Activated T-helper 17 cell treated with anti-CD3 and anti-CD28 coated beads, Interleukin-2, amount 50 U/mL, for 72 hours (primary cell): ENCODE measurements at regions not wholly inside any gene's neighbourhood (a gene's known extent, or its start where the extent isn't known, plus 50 kb on each side); places are given as distances from the start of the nearest gene placed in this dataset.
"Not testable (repeated sequence)": the region's sequence is repeated elsewhere in the genome, so short reads cannot be mapped to it uniquely, and the experiment has no call there.

Experiments
- ATAC-seq: fragments of 150-1000 bp; cut with Tn5 transposase; replicated peaks from 2 replicates; pipeline ENCODE4 v1.10.0; 2021; ENCODE audit warnings: mild to moderate bottlenecking, moderate library complexity
- H3K27ac Mint-ChIP-seq: one replicate; pipeline ENCODE4 v1.8.0; 2022; ENCODE audit warnings: mixed read lengths
- H3K27me3 Mint-ChIP-seq: one replicate; pipeline ENCODE4 v1.8.0; 2022; ENCODE audit warnings: mixed read lengths
- H3K36me3 Mint-ChIP-seq: one replicate; pipeline ENCODE4 v1.8.0; 2022; ENCODE audit warnings: low read depth, mild to moderate bottlenecking, mixed read lengths
- H3K4me1 Mint-ChIP-seq: one replicate; pipeline ENCODE4 v1.8.0; 2022; ENCODE audit warnings: mixed read lengths
- H3K4me3 Mint-ChIP-seq: one replicate; pipeline ENCODE4 v1.8.0; 2022; ENCODE audit warnings: mild to moderate bottlenecking, mixed read lengths
- H3K9me3 Mint-ChIP-seq: one replicate; pipeline ENCODE4 v1.8.0; 2022; ENCODE audit warnings: mixed read lengths

GRCh38 chr7:34207810-34208209 lies 302.5 kb downstream of the BMPER start:
- Mint-ChIP-seq H3K27ac (no peak overlapping the region), H3K4me3 (no peak overlapping the region), H3K27me3 (peaks cover 4% of the 10 kb centered on the region), H3K9me3 (peaks cover 4% of the 10 kb centered on the region), H3K4me1 (no peaks in the 10 kb centered on the region), H3K36me3 (no peaks in the 10 kb centered on the region)
- ATAC-seq, result no peak

- H3K36me3 Mint-ChIP-seq, result no peaks in the 10 kb centered on the region
- H3K4me1 Mint-ChIP-seq, result no peaks in the 10 kb centered on the region
- no peak for ATAC-seq
- peaks cover 4% of the 10 kb centered on the region for H3K9me3 Mint-ChIP-seq
- H3K27ac Mint-ChIP-seq, result no peak overlapping the region
- H3K27me3 Mint-ChIP-seq, result peaks cover 4% of the 10 kb centered on the region
- no peak overlapping the region for H3K4me3 Mint-ChIP-seq
Observed at GRCh38 chr7:34208878-34209621, 303.7 kb downstream of the BMPER start.

- no peak overlapping the region for H3K27ac Mint-ChIP-seq
- H3K4me1 Mint-ChIP-seq, result no peaks in the 10 kb centered on the region
- no peak overlapping the region for H3K4me3 Mint-ChIP-seq
- H3K9me3 Mint-ChIP-seq, result peaks cover 7% of the 10 kb centered on the region
- ATAC-seq, result no peak
- H3K36me3 Mint-ChIP-seq, result no peaks in the 10 kb centered on the region
- peaks cover 4% of the 10 kb centered on the region for H3K27me3 Mint-ChIP-seq
Observed at GRCh38 chr7:34211018-34211417, 305.7 kb downstream of the BMPER start.

DNA sequence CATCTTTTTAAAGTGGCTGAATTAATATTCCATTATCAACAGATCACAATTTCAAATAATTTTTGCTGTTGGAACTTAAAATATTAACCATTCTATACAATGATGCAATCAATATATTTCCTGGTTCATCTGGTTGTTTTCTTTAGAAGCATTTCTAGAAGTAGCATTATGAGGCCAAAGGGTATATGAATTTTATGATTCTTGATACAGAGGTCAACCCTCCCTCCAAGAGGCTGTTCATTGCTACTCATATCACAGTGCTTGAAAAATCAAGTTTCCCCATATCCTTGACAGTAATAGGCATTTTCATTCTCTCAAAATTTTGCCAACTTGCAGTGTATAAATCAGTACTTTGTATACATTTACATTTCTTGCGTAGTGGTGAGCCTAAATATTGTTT lies 312.6 kb downstream of the BMPER start:
- Mint-ChIP-seq H3K27me3 (no peaks in the 10 kb centered on the region), H3K36me3 (no peaks in the 10 kb centered on the region), H3K4me3 (no peak overlapping the region), H3K9me3 (peaks cover 3% of the 10 kb centered on the region), H3K27ac (no peak overlapping the region), H3K4me1 (no peaks in the 10 kb centered on the region)
- no peak for ATAC-seq

DNA sequence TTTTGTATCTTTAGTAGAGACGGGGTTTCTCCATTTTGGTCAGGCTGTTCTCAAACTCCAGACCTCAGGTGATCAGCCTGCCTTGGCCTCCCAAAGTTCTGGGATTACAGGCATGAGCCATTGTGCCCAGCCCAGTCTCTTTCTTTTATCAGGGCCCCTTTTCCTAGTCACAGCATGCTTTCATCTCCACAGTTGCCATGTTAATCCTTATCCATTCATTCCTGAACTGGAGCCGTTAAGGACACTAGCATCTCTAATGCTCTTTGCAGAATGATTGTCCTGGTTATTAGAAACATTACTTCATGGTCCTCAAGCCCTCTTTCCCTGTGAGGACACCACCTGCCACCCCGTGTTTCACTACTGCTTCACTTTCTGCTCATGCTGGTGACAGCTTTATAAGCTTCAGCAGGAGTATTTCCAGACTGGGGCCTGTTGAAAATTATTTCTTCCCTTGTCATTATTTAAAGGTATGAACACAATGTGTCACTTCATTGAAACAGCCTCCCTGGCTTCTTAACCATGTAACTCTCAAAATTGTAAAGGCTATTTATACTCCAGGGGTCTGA lies 313.9 kb downstream of the BMPER start:
- no peak for ATAC-seq
- Mint-ChIP-seq H3K27me3 (no peaks in the 10 kb centered on the region), H3K4me3 (no peak overlapping the region), H3K9me3 (peaks cover 3% of the 10 kb centered on the region), H3K36me3 (no peaks in the 10 kb centered on the region), H3K27ac (no peak overlapping the region), H3K4me1 (no peaks in the 10 kb centered on the region)

- no peak overlapping the region for H3K4me3 Mint-ChIP-seq
- H3K27ac Mint-ChIP-seq, result no peak overlapping the region
- no peak for ATAC-seq
- H3K4me1 Mint-ChIP-seq, result no peaks in the 10 kb centered on the region
- H3K36me3 Mint-ChIP-seq, result no peaks in the 10 kb centered on the region
- H3K27me3 Mint-ChIP-seq, result no peaks in the 10 kb centered on the region
- peaks cover under 1% of the 10 kb centered on the region for H3K9me3 Mint-ChIP-seq
Observed at GRCh38 chr7:34220506-34221185, 315.3 kb downstream of the BMPER start.

- Mint-ChIP-seq H3K4me1 (no peaks in the 10 kb centered on the region), H3K9me3 (peaks cover 3% of the 10 kb centered on the region), H3K27ac (no peak overlapping the region), H3K4me3 (no peak overlapping the region), H3K27me3 (peaks cover 3% of the 10 kb centered on the region), H3K36me3 (no peaks in the 10 kb centered on the region)
- ATAC-seq, result no peak
Observed at GRCh38 chr7:34222316-34222715, 317.0 kb downstream of the BMPER start.

DNA sequence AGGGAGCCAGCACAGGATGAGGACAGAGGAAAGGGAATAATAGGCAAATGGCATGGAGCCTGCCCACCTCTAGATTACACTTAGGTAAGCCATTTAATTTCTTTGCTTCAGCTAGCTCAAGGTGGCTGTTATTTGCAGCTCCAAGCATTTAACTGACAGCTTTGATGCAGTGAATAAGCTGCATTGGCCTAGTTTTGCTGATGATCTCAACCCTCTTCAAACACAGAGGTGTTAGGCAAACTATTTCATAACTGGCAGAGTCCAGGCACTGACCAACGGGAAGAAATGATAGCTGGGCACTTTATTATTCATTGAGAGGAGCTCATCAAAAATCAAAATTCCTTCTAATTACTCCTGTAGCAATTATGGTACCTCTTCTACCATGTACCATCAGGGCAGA lies 317.4 kb downstream of the BMPER start:
- Mint-ChIP-seq H3K27ac (no peak overlapping the region), H3K36me3 (no peaks in the 10 kb centered on the region), H3K4me3 (no peak overlapping the region), H3K27me3 (peaks cover 3% of the 10 kb centered on the region), H3K9me3 (peaks cover 3% of the 10 kb centered on the region), H3K4me1 (no peaks in the 10 kb centered on the region)
- ATAC-seq, result no peak

- peaks cover 3% of the 10 kb centered on the region for H3K27me3 Mint-ChIP-seq
- no peak overlapping the region for H3K27ac Mint-ChIP-seq
- no peak overlapping the region for H3K4me3 Mint-ChIP-seq
- no peak for ATAC-seq
- no peaks in the 10 kb centered on the region for H3K4me1 Mint-ChIP-seq
- peaks cover 3% of the 10 kb centered on the region for H3K9me3 Mint-ChIP-seq
- no peaks in the 10 kb centered on the region for H3K36me3 Mint-ChIP-seq
Observed at GRCh38 chr7:34224281-34224680, 318.9 kb downstream of the BMPER start.

DNA sequence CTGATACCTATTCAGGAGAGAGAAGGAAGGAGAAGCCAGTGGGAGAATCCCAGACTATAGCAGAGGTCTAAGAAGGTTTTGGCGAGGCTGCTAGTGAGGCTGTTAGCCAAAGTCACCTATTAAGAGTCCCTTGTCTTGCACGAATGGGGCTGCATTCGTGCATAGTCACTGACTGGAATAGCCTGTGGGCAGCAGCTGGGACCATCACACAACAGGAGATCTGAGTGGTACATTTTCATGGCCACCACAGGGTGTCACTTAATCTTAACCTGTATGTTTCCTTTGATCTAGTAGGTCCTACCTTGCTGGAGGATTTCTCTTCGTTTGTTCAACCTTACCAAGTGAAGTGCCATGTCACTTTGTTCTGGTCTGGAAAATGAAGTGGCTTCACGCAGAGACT lies 319.9 kb downstream of the BMPER start:
- H3K4me1 Mint-ChIP-seq, result no peaks in the 10 kb centered on the region
- H3K36me3 Mint-ChIP-seq, result no peaks in the 10 kb centered on the region
- peaks cover 5% of the 10 kb centered on the region for H3K9me3 Mint-ChIP-seq
- H3K27me3 Mint-ChIP-seq, result peaks cover 3% of the 10 kb centered on the region
- no peak for ATAC-seq
- H3K27ac Mint-ChIP-seq, result no peak overlapping the region
- no peak overlapping the region for H3K4me3 Mint-ChIP-seq

DNA sequence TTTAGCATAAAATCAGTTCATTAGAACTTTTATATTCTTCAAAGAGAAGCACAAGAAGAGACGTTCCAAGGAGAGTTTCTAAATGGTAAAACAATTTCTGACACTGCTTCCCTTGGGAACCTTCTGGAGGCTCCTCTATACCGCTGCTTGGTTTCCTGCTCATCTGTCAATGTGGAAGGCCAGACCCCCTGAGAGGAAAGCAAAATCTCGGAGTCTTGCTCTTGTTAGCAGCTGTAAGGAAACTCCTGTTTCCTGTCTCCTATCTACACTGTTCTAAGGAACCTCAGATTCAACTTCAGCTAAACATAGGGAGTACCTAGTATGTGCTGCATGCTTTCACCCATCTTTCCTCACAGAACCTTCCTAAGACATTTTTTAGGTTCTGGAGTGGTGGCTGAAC lies 322.2 kb downstream of the BMPER start:
- Mint-ChIP-seq H3K27ac (no peak overlapping the region), H3K9me3 (peaks cover 16% of the 10 kb centered on the region), H3K4me3 (no peak overlapping the region), H3K27me3 (peaks cover 3% of the 10 kb centered on the region), H3K4me1 (no peaks in the 10 kb centered on the region), H3K36me3 (no peaks in the 10 kb centered on the region)
- no peak for ATAC-seq

DNA sequence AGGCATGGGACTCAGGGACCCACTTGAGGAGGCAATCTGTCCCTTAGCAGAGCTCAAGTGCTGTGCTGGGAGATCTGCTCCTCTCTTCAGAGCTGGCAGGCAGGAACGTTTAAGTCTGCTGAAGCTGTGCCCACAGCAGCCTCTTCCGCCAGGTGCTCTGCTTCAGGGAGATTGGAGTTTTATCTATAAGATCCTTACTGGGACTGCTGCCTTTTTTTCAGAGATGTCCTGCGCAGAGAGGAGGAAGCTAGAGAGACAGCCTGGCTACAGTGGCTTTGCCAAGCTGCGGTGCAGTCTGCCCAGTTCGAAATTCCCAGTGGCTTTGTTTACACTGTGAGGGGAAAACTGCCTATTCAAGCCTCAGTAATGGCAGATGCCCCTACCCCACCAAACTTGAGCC lies 329.8 kb downstream of the BMPER start:
- not testable (repeated sequence) for H3K27ac Mint-ChIP-seq, H3K4me1 Mint-ChIP-seq, H3K4me3 Mint-ChIP-seq, H3K27me3 Mint-ChIP-seq, ATAC-seq, H3K36me3 Mint-ChIP-seq
- H3K9me3 Mint-ChIP-seq, result peaks cover 16% of the 10 kb centered on the region

DNA sequence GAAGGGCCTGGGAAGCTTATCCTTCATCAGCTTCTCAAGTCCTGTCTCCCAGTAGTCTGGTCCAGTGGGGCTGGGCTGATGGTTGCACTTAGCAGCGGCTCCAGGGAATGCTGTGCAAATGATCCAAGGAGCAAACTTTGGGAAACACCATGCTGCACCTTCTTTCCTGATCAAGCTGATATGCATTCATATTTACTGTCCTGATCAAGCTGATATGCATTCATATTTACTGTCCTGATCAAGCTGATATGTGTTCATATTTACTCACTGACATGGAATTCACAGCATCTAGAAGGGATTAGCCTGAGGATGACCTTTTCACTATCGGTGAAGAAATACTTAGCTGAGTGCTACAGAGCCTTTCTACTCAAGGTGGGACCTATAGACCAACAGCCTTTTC lies 330.7 kb downstream of the BMPER start:
- H3K36me3 Mint-ChIP-seq, result no peaks in the 10 kb centered on the region
- no peak overlapping the region for H3K27ac Mint-ChIP-seq
- ATAC-seq, result no peak
- H3K4me3 Mint-ChIP-seq, result no peak overlapping the region
- H3K9me3 Mint-ChIP-seq, result peaks cover 9% of the 10 kb centered on the region
- no peaks in the 10 kb centered on the region for H3K27me3 Mint-ChIP-seq
- no peaks in the 10 kb centered on the region for H3K4me1 Mint-ChIP-seq

- ATAC-seq, result no peak
- Mint-ChIP-seq H3K36me3 (no peaks in the 10 kb centered on the region), H3K4me1 (no peaks in the 10 kb centered on the region), H3K27ac (no peak overlapping the region), H3K9me3 (peaks cover 9% of the 10 kb centered on the region), H3K4me3 (no peak overlapping the region), H3K27me3 (no peaks in the 10 kb centered on the region)
Observed at GRCh38 chr7:34236839-34237492, 331.6 kb downstream of the BMPER start.

GRCh38 chr7:34237493-34237849 lies 332.1 kb downstream of the BMPER start:
- H3K36me3 Mint-ChIP-seq, result no peaks in the 10 kb centered on the region
- no peaks in the 10 kb centered on the region for H3K4me1 Mint-ChIP-seq
- peaks cover 6% of the 10 kb centered on the region for H3K9me3 Mint-ChIP-seq
- H3K27me3 Mint-ChIP-seq, result no peaks in the 10 kb centered on the region
- no peak overlapping the region for H3K4me3 Mint-ChIP-seq
- H3K27ac Mint-ChIP-seq, result no peak overlapping the region
- ATAC-seq, result no peak
